Neural cell (in vitro differentiated cells): ENCODE measurements at regions not wholly inside any gene's neighbourhood (a gene's known extent, or its start where the extent isn't known, plus 50 kb on each side); places are given as distances from the start of the nearest gene placed in this dataset.

Experiments used
- H2AFZ ChIP-seq: fragments of 200-600, 300-800 bp; sonication (generic), shearing (Covaris generic); 2 replicates; pipeline ENCODE4 v1.6.0; 2014; ENCODE audit warnings: low read depth, mild to moderate bottlenecking, antibody characterized with exemption, low read length, moderate library complexity
- H3F3A ChIP-seq: fragments of 200-600 bp; shearing (Covaris generic); 2 replicates; pipeline ENCODE4 v1.6.1; 2016; ENCODE audit warnings: mild to moderate bottlenecking, moderate library complexity, mixed read lengths, antibody characterized with exemption, low read length; ENCODE audit not compliant: insufficient read depth, poor library complexity, severe bottlenecking
- H3K27ac ChIP-seq: fragments of 200-600, 300-800 bp; sonication (generic), shearing (Covaris generic); 2 replicates; pipeline ENCODE4 v1.5.1; 2014; ENCODE audit warnings: mild to moderate bottlenecking, low read length, moderate library complexity
- H3K27me3 ChIP-seq: fragments of 300-800, 200-600 bp; sonication (generic), shearing (Covaris generic); 2 replicates; pipeline ENCODE4 v1.6.0; 2014; ENCODE audit warnings: mild to moderate bottlenecking, low read depth, low read length, moderate library complexity; ENCODE audit not compliant: insufficient read depth
- H3K36me3 ChIP-seq: fragments of 300-800, 200-600 bp; sonication (generic), shearing (Covaris generic); 2 replicates; pipeline ENCODE4 v1.5.1; 2014; ENCODE audit warnings: mild to moderate bottlenecking, antibody characterized with exemption, low read length, moderate library complexity; ENCODE audit not compliant: insufficient read depth
- H3K4me2 ChIP-seq: fragments of 300-800, 200-600 bp; sonication (generic), shearing (Covaris generic); 2 replicates; pipeline ENCODE4 v1.6.0; 2014; ENCODE audit warnings: mild to moderate bottlenecking, low read length
- H3K4me3 ChIP-seq: fragments of 300-800, 200-600 bp; sonication (generic), shearing (Covaris generic); 2 replicates; pipeline ENCODE4 v1.5.1; 2014; ENCODE audit warnings: mild to moderate bottlenecking, low read length, moderate library complexity
- H3K79me2 ChIP-seq: fragments of 200-600 bp; shearing (Covaris generic); replicated peaks from 2 replicates; pipeline ENCODE4 v1.6.0; 2014; ENCODE audit warnings: mild to moderate bottlenecking, low read length, moderate library complexity; ENCODE audit not compliant: insufficient read depth
- H3K9ac ChIP-seq: fragments of 300-800, 200-600 bp; sonication (generic), shearing (Covaris generic); 2 replicates; pipeline ENCODE4 v1.6.1; 2016; ENCODE audit warnings: mild to moderate bottlenecking, low read length, mixed read lengths
- H3K9me2 ChIP-seq: fragments of 200-600 bp; shearing (Covaris generic); 2 replicates; pipeline ENCODE4 v1.6.1; 2016; ENCODE audit warnings: mild to moderate bottlenecking, low read length, mixed read lengths; ENCODE audit not compliant: insufficient read depth
- H3K9me3 ChIP-seq: fragments of 200-600, 300-800 bp; sonication (generic), shearing (Covaris generic); 2 replicates; pipeline ENCODE4 v1.6.1; 2016; ENCODE audit warnings: mild to moderate bottlenecking, mixed run types, low read length, moderate library complexity, mixed read lengths
- H4K20me1 ChIP-seq: fragments of 200-600 bp; shearing (Covaris generic); 2 replicates; pipeline ENCODE4 v1.6.1; 2016; ENCODE audit warnings: mild to moderate bottlenecking, mixed run types; ENCODE audit not compliant: insufficient read depth
- CTCF ChIP-seq: fragments of 450-650 bp; IDR thresholded peaks from 2 replicates; pipeline ENCODE4 v1.5.1; 2014; ENCODE audit warnings: antibody characterized with exemption, mild to moderate bottlenecking, moderate library complexity; ENCODE audit not compliant: poor library complexity, severe bottlenecking
- EP300 ChIP-seq: fragments of 450-650 bp; conservative IDR thresholded peaks from 2 replicates; pipeline ENCODE4 v1.6.1; 2014; ENCODE audit warnings: antibody characterized with exemption, mild to moderate bottlenecking, moderate library complexity; ENCODE audit not compliant: poor library complexity, severe bottlenecking
- EZH2 ChIP-seq: fragments of 200-600, 300-800 bp; shearing (Covaris generic), sonication (generic); IDR thresholded peaks from 2 replicates; pipeline ENCODE4 v1.6.1; 2014; ENCODE audit warnings: antibody characterized with exemption, low read length, borderline replicate concordance, mild to moderate bottlenecking; ENCODE audit not compliant: insufficient read depth, poor library complexity, severe bottlenecking
- MXI1 ChIP-seq: fragments of 450-650 bp; conservative IDR thresholded peaks from 2 replicates; pipeline ENCODE4 v1.6.1; 2014; ENCODE audit warnings: antibody characterized with exemption, mild to moderate bottlenecking; ENCODE audit not compliant: poor library complexity, severe bottlenecking
- POLR2AphosphoS5 ChIP-seq: IDR thresholded peaks from 2 replicates; pipeline ENCODE4 v1.6.1; 2012
- RAD21 ChIP-seq: fragments of 450-650 bp; conservative IDR thresholded peaks from 2 replicates; pipeline ENCODE4 v1.6.1; 2014; ENCODE audit warnings: antibody characterized with exemption, mild to moderate bottlenecking, moderate library complexity
- REST ChIP-seq: IDR thresholded peaks from 2 replicates; pipeline ENCODE4 v1.6.1; 2012; ENCODE audit warnings: borderline replicate concordance
- SMC3 ChIP-seq: fragments of 450-650 bp; conservative IDR thresholded peaks from 2 replicates; pipeline ENCODE4 v1.6.1; 2014; ENCODE audit warnings: antibody characterized with exemption, mild to moderate bottlenecking, moderate library complexity; ENCODE audit not compliant: poor library complexity
- TAF1 ChIP-seq: IDR thresholded peaks from 2 replicates; pipeline ENCODE4 v1.6.1; 2012; ENCODE audit warnings: low read depth

DNA sequence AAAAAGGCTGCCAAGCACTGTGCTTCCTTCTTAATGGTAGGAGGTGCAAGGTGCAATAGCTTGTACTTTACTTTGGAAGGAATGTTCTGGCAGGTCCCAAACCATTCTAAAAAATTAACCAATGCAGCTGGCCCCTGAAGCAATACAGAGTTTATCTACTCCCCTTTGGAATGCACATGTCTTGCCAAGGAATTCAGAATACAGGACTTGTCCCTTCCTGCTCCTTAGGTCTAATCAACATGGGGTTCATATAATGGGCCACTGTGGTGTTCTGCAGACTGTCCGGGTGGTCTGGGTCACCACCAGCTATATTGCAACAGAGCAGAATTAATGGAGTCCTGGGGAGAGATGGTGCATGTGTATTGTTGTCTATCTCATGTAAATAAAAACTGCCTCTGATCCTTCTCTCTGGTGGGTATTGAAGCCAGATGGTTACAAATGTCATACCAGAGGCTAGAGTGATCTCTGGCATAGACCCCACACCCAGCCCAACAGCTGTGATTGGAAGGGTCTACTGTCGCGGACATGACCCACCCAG is 112.8 kb downstream of the RIPK4 start:
- H3K79me2 ChIP-seq, result no peaks in the 10 kb centered on the region
- no peak overlapping the region for H3K9ac ChIP-seq
- H3K9me2 ChIP-seq, result no peaks in the 10 kb centered on the region
- no peak for TF ChIP-seq MXI1
- TF ChIP-seq SMC3, result no peak
- no peak for TF ChIP-seq EP300
- TF ChIP-seq TAF1, result no peak
- no peak overlapping the region for H3K4me3 ChIP-seq
- no peaks in the 10 kb centered on the region for H3K9me3 ChIP-seq
- no peaks in the 10 kb centered on the region for H4K20me1 ChIP-seq
- H3K27me3 ChIP-seq, result no peaks in the 10 kb centered on the region
- no peak overlapping the region for H3K4me2 ChIP-seq
- H2AFZ ChIP-seq, result no peak overlapping the region
- H3F3A ChIP-seq, result no peaks in the 10 kb centered on the region
- no peaks in the 10 kb centered on the region for H3K36me3 ChIP-seq
- no peak overlapping the region for H3K27ac ChIP-seq

DNA sequence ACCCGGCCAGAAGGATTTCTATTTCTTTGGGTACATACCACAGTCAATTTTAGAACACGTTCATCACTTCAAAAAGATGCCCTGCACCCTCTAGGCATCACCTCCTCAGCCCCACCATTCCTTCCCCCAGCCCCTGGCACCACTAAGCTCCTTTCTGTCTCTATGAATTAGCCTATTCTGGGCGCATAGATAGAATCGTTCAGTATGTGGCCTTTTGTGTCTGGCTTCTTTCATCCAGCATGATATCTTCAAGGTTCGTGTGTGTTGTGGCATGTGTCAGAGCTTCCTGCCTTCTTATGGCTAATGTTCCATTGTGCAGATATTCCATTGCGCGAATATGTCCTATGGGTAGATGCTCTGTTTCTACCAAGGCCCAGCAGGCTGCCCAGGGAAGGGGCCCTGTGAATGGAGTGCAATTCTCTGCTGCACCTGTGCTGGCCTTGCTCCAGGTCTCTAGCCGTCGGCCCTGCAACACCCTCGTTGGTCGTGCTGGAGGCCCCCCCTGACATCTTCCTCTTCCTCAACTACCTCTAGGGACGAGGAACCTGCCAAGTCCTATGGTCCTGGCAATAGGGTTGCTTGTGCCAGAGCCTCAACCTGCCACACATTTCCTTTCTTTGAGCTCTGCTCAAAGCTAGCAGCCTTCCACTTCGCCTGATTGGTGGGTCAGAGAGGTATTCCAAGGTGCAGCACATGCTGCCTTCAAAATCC is 113.5 kb downstream of the RIPK4 start:
- H3K27me3 ChIP-seq, result no peaks in the 10 kb centered on the region
- no peaks in the 10 kb centered on the region for H3F3A ChIP-seq
- no peak for TF ChIP-seq SMC3
- no peak for TF ChIP-seq RAD21
- H2AFZ ChIP-seq, result no peak overlapping the region
- no peak overlapping the region for H3K27ac ChIP-seq
- H3K79me2 ChIP-seq, result no peaks in the 10 kb centered on the region
- no peaks in the 10 kb centered on the region for H3K9me3 ChIP-seq
- no peaks in the 10 kb centered on the region for H4K20me1 ChIP-seq
- H3K36me3 ChIP-seq, result no peaks in the 10 kb centered on the region
- H3K4me2 ChIP-seq, result no peak overlapping the region
- H3K9me2 ChIP-seq, result no peaks in the 10 kb centered on the region
- H3K4me3 ChIP-seq, result no peak overlapping the region
- H3K9ac ChIP-seq, result no peak overlapping the region

GRCh38 chr21:41651830-41652229 is 115.0 kb downstream of the RIPK4 start:
- Histone ChIP-seq H3K79me2 (no peaks in the 10 kb centered on the region), H3K27me3 (no peaks in the 10 kb centered on the region), H3K9me3 (no peaks in the 10 kb centered on the region), H3K4me3 (no peak overlapping the region), H3K9me2 (no peaks in the 10 kb centered on the region), H3K9ac (no peak overlapping the region), H3K36me3 (no peaks in the 10 kb centered on the region), H3K4me2 (no peak overlapping the region), H3K27ac (no peak overlapping the region), H3F3A (no peaks in the 10 kb centered on the region), H4K20me1 (no peaks in the 10 kb centered on the region), H2AFZ (no peak overlapping the region)
- TF ChIP-seq EP300 (no peak), EZH2 (no peak), RAD21 (no peak), MXI1 (no peak), CTCF (no peak), TAF1 (no peak), POLR2AphosphoS5 (no peak), REST (no peak)
